HEK293 (cell line): ENCODE measurements at regions not wholly inside any gene's neighbourhood (a gene's known extent, or its start where the extent isn't known, plus 50 kb on each side); places are given as distances from the start of the nearest gene placed in this dataset.

ENCODE experiments used
- ATF2 ChIP-seq: fragments of 450-650 bp; formaldehyde crosslinking; IDR thresholded peaks from 2 replicates; pipeline ENCODE4 v1.5.1; 2016; ENCODE audit warnings: missing biosample characterization, missing genetic modification characterization, low read depth
- CTCF ChIP-seq: fragments of 450-650 bp; formaldehyde crosslinking; IDR thresholded peaks from 2 replicates; pipeline ENCODE4 v1.5.1; 2016; ENCODE audit warnings: missing biosample characterization, missing genetic modification characterization
- HOXD13 ChIP-seq: sonication (generic); formaldehyde crosslinking; IDR thresholded peaks from 2 replicates; pipeline ENCODE4 v1.8.0; 2022; ENCODE audit warnings: missing genetic modification reagents, borderline replicate concordance
- KLF7 ChIP-seq: fragments of 450-650 bp; formaldehyde crosslinking; IDR thresholded peaks from 2 replicates; pipeline ENCODE4 v1.5.1; 2016; ENCODE audit warnings: missing biosample characterization, missing genetic modification characterization, borderline replicate concordance
- PRDM10 ChIP-seq: fragments of 450-650 bp; formaldehyde crosslinking; IDR thresholded peaks from 2 replicates; pipeline ENCODE4 v1.5.1; 2016; ENCODE audit warnings: missing biosample characterization, missing genetic modification characterization
- ZBTB17 ChIP-seq: fragments of 450-650 bp; formaldehyde crosslinking; IDR thresholded peaks from 2 replicates; pipeline ENCODE4 v1.5.1; 2016; ENCODE audit warnings: missing biosample characterization, missing genetic modification characterization
- ZBTB21 ChIP-seq: fragments of 450-650 bp; formaldehyde crosslinking; IDR thresholded peaks from 2 replicates; pipeline ENCODE4 v1.5.1; 2017; ENCODE audit warnings: missing biosample characterization, missing genetic modification characterization
- ZNF16 ChIP-seq: fragments of 450-650 bp; formaldehyde crosslinking; IDR thresholded peaks from 2 replicates; pipeline ENCODE4 v1.5.1; 2016; ENCODE audit warnings: low read depth, missing biosample characterization, missing genetic modification characterization
- ZNF24 ChIP-seq: fragments of 450-650 bp; formaldehyde crosslinking; IDR thresholded peaks from 2 replicates; pipeline ENCODE4 v1.5.1; 2016; ENCODE audit warnings: missing biosample characterization, missing genetic modification characterization
- ZNF266 ChIP-seq: fragments of 450-650 bp; formaldehyde crosslinking; IDR thresholded peaks from 2 replicates; pipeline ENCODE4 v1.5.1; 2016; ENCODE audit warnings: missing biosample characterization, missing genetic modification characterization, low read depth
- ZNF544 ChIP-seq: fragments of 450-650 bp; formaldehyde crosslinking; IDR thresholded peaks from 2 replicates; pipeline ENCODE4 v1.5.0; 2017; ENCODE audit warnings: missing biosample characterization, missing genetic modification characterization
- ZNF580 ChIP-seq: fragments of 450-650 bp; formaldehyde crosslinking; IDR thresholded peaks from 2 replicates; pipeline ENCODE4 v1.5.1; 2016; ENCODE audit warnings: missing biosample characterization, missing genetic modification characterization
- ZNF585B ChIP-seq: fragments of 450-650 bp; formaldehyde crosslinking; IDR thresholded peaks from 2 replicates; pipeline ENCODE4 v1.5.1; 2016; ENCODE audit warnings: missing biosample characterization, missing genetic modification characterization
- ZNF704 ChIP-seq: fragments of 450-650 bp; formaldehyde crosslinking; IDR thresholded peaks from 2 replicates; pipeline ENCODE4 v1.5.1; 2016; ENCODE audit warnings: missing biosample characterization, missing genetic modification characterization

- TF ChIP-seq ZNF585B (tag by site-specific recombination) (no peak), ZBTB17 (no peak), ZNF704 (no peak), CTCF (no peak), ZNF544 (tag by site-specific recombination) (no peak), ZNF16 (tag by site-specific recombination) (no peak), PRDM10 (no peak), ZNF24 (tag by site-specific recombination) (no peak), HOXD13 (CRISPR knock-in tag) (no peak), ZNF266 (tag by site-specific recombination) (no peak), ZBTB21 (no peak), ATF2 (tag by site-specific recombination) (no peak), ZNF580 (tag by site-specific recombination) (no peak), KLF7 (tag by site-specific recombination) (no peak)
Observed at GRCh38 chr3:135627057-135627456, 338.5 kb upstream of the PPP2R3A start.
